D721Med (cell line): ENCODE measurements at regions not wholly inside any gene's neighbourhood (a gene's known extent, or its start where the extent isn't known, plus 50 kb on each side); places are given as distances from the start of the nearest gene placed in this dataset.

Source experiments
- DNase-seq: peaks from one replicate; pipeline ENCODE4 v3.0.0; 2011; ENCODE audit warnings: low spot score; ENCODE audit not compliant: insufficient read length
- FAIRE-seq: peaks from 2 replicates; lab custom pipeline; 2011; peaks lifted over from hg19 to GRCh38; lab: Jason Lieb, UNC
- TF ChIP-seq, protein P1 (sequence below): IDR thresholded peaks from 2 replicates; pipeline ENCODE4 v1.5.1; 2012; ENCODE audit warnings: mild to moderate bottlenecking, control low read depth; ENCODE audit not compliant: insufficient read depth; ENCODE audit errors: missing control alignments

DNA sequence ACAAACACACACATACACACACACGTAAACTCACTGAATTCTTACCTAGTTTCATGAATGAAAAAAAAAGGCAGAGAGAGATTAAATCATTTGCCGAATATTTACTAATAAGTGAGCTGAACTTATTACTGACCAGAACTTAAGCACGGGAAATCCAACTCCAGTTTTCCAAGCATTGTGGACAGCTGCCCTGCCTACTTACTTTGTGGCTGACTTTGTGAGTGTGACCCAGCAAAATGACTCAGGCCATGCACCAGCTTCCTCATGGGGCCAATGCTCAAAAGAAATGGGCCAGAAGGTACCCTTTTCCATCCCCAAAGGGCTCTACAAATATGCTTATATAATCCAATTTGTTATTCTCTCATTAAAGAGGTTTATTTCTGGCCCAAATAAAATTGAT lies 87.4 kb upstream of the RHOBTB1 start:
- FAIRE-seq (no peak), DNase-seq (no peak)
- TF ChIP-seq, protein P1, sequence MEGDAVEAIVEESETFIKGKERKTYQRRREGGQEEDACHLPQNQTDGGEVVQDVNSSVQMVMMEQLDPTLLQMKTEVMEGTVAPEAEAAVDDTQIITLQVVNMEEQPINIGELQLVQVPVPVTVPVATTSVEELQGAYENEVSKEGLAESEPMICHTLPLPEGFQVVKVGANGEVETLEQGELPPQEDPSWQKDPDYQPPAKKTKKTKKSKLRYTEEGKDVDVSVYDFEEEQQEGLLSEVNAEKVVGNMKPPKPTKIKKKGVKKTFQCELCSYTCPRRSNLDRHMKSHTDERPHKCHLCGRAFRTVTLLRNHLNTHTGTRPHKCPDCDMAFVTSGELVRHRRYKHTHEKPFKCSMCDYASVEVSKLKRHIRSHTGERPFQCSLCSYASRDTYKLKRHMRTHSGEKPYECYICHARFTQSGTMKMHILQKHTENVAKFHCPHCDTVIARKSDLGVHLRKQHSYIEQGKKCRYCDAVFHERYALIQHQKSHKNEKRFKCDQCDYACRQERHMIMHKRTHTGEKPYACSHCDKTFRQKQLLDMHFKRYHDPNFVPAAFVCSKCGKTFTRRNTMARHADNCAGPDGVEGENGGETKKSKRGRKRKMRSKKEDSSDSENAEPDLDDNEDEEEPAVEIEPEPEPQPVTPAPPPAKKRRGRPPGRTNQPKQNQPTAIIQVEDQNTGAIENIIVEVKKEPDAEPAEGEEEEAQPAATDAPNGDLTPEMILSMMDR, result no peak

DNA sequence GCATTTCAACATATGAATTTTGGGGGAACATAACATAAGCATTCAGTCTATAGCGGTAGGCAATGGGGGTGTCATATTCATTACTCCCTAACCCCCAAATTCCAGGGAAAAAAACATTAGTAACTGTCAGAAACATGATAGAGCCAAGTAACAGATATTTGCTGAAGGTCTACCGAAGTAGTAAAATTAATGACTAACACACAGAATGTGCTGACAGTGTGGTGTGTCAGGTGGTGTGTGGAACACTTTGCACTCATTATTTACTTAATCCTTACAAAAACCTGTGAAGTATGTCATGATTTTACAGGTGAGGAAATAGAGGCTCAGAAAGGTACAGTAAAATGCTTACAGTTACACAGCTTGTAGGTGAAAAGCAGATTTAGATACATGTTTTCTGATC lies 85.4 kb upstream of the RHOBTB1 start:
- FAIRE-seq (no peak), DNase-seq (no peak)
- TF ChIP-seq, protein P1, result no peak

DNA sequence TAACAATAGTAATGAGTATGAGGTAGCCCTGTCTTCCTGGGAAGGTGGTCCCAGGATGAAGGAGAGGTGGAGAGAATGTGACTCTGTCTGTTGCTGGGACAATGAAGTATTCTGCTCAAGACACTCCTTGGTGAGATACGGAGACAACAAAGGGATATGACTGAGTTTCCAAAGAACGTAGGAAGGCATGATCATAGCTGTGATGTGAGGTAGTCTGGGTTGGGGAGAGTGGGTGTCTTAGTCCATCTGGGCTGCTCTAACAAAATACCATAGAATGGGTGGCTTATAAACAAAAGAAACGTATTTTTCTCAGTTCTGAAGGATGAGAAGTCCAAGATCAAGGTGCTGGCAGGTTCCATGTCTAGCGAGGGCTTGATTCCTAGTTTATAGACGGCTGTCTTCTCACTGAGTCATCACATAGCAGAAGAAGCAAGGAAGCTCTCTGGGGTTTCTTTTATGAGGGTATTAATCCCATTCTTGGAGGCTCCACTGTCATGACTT lies 84.9 kb upstream of the RHOBTB1 start:
- FAIRE-seq (no peak), DNase-seq (no peak)
- TF ChIP-seq, protein P1, result no peak

DNA sequence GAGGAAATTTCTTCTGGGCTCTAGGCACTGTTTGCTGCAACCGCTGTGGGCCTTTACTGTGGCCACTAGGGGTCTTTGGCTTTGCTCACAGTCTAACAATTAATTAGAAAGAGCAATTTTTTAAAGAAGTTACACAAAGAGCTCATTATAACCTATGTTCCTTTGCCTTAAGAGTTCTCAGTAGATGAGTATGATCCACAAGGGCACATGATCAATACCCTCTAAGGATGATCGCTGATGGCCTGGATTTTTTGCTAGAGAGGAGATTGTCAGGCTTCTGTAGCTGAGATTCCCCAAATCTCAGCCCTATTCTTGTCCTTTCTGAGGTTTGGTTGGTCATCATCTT lies 80.8 kb upstream of the RHOBTB1 start:
- DNase-seq (no peak), FAIRE-seq (no peak)
- TF ChIP-seq, protein P1, result peak; percentile 55

DNA sequence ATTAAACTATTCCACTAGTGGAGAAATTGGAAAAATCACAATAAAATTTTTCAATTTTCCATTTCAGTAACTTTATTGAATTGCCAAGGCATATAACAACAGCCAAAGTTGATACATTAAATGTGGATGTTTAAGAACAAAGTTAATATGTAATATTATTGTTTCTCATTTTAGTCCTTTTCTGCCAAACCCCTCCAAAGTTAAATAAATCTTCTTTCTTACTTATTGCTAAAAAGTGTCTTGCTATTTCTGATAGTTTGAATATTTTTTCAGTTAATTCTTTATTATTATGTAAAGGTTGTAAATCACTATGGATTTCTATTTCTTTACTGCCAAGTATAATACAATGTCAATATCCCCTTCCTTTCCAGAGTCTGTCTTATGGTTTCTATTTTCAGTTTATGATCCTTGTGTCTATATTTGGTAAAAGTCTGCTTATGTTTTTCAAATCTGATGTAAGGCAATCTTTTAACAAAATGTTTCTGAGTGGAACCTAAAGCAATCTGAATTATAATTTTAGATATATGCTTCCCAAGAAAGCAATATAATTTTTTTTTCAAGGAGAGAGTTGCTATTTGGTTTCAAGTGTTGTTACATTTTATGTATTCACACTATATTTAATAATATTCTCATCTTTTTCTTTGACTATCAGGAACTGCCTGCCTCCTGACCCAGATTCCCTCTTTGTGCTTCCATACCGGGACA lies 80.3 kb upstream of the RHOBTB1 start:
- FAIRE-seq, result no peak
- no peak for DNase-seq
- TF ChIP-seq, protein P1, result no peak

DNA sequence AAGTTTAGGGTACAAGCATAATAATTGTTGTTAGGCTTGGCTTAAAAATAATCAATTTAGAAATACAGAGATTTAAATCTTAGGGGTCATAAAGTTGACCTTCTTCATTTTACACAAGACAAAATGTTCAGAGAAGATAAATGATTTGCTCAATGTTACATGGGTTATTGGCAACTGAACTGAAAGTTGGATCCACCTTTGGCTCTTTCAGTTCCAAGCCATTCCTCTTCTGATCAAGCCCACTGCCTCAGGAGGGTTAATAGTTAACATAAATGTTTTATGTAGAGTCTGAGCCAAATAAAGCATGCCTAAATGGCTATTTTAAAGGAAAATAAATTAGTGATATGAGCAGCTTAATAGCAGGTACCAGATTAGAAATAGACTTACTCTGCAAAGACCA lies 79.1 kb upstream of the RHOBTB1 start:
- DNase-seq (no peak), FAIRE-seq (no peak)
- TF ChIP-seq, protein P1, result no peak

DNA sequence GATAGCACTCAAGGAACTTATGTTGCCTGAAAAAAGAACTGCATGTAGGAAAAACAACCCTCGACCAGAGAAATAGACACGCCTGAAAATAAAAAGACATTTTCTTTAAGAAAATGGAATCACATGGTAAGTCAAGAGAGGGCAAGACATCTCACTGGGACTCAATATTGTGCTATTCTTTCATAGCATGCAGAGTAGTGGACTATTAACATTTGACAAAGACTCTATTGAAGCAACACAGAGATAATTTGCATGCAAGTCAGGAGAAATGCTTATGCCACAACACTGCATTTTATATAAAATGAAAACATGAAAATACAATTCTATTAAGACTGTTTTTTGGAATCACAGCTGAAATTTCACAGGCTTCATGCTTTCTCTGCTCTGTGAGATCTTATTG lies 77.9 kb upstream of the RHOBTB1 start:
- TF ChIP-seq, protein P1, result no peak
- DNase-seq, result no peak
- no peak for FAIRE-seq
